ENCODE measurements at regions not wholly inside any gene's neighbourhood (a gene's known extent, or its start where the extent isn't known, plus 50 kb on each side); places are given as distances from the start of the nearest gene placed in this dataset.
"Not testable (repeated sequence)": the region's sequence is repeated elsewhere in the genome, so short reads cannot be mapped to it uniquely, and the experiment has no call there.

- H3K4me3 ChIP-seq: no peak overlapping the region
- ATAC-seq (no peak), DNase-seq (no peak)
- H3K36me3 ChIP-seq: no peaks in the 10 kb centered on the region
- H3K4me1 ChIP-seq: no peaks in the 10 kb centered on the region
- H3K27ac ChIP-seq: no peak overlapping the region
- intact Hi-C loops (cut with DNase I): no loop called here
- peaks cover 0 to 14% of the 10 kb centered on the region in 2 donors for H3K9me3 ChIP-seq
- H3K27me3 ChIP-seq: no peaks in the 10 kb centered on the region
- TF ChIP-seq CTCF (IDR thresholded peaks at IDR 0.05): no peak
Measured at GRCh38 chr3:146368882-146369523, 100.4 kb downstream of the PLSCR2 start.

GRCh38 chr3:146359841-146360240 lies 108.9 kb upstream of the PLSCR4 start:
- DNase-seq: no peak
- H3K4me1 ChIP-seq: no peaks in the 10 kb centered on the region
- no peaks in the 10 kb centered on the region for H3K36me3 ChIP-seq
- H3K4me3 ChIP-seq: no peak overlapping the region
- no peaks in the 10 kb centered on the region for H3K27me3 ChIP-seq
- TF ChIP-seq CTCF (IDR thresholded peaks at IDR 0.05): no peak
- peaks cover 0 to 25% of the 10 kb centered on the region in 2 donors for H3K9me3 ChIP-seq
- intact Hi-C loops (cut with DNase I): no loop called here
- no peak for ATAC-seq
- no peak overlapping the region for H3K27ac ChIP-seq

GRCh38 chr3:146354421-146354820 lies 103.5 kb upstream of the PLSCR4 start:
- DNase-seq; H3K27me3 ChIP-seq; ATAC-seq; H3K4me3 ChIP-seq; H3K36me3 ChIP-seq; H3K4me1 ChIP-seq; H3K9me3 ChIP-seq; H3K27ac ChIP-seq; intact Hi-C loops (cut with DNase I): not testable (repeated sequence)

- H3K36me3 ChIP-seq: no peaks in the 10 kb centered on the region
- H3K27me3 ChIP-seq: no peaks in the 10 kb centered on the region
- H3K27ac ChIP-seq: no peak overlapping the region
- no peak for DNase-seq
- no peak for ATAC-seq
- intact Hi-C loops (cut with DNase I): no loop called here
- peaks cover 0 to 1% of the 10 kb centered on the region in 2 donors for H3K9me3 ChIP-seq
- no peak for TF ChIP-seq CTCF (IDR thresholded peaks at IDR 0.05)
- no peak overlapping the region for H3K4me3 ChIP-seq
- no peaks in the 10 kb centered on the region for H3K4me1 ChIP-seq
Measured at GRCh38 chr3:146350852-146351251, 99.9 kb upstream of the PLSCR4 start.

- no peaks in the 10 kb centered on the region for H3K27me3 ChIP-seq
Measured at GRCh38 chr3:146345900-146346299, 95.0 kb upstream of the PLSCR4 start.

More at GRCh38 chr3:146345900-146346299, 95.0 kb upstream of the PLSCR4 start:
- intact Hi-C loops (cut with DNase I): loop anchor here in 1 of 2 donors (10.0 kb wide), 1 partner anchor 239 kb away; no protein-coding TSS in a partner anchor
- no peak for TF ChIP-seq CTCF (IDR thresholded peaks at IDR 0.05)
- Histone ChIP-seq H3K4me3 (no peak overlapping the region), H3K27ac (no peak overlapping the region), H3K4me1 (no peaks in the 10 kb centered on the region), H3K36me3 (no peaks in the 10 kb centered on the region), H3K9me3 (no peaks in the 10 kb centered on the region)
- DNase-seq (no peak), ATAC-seq (no peak)
